HG02870 (cell line): ENCODE measurements at regions not wholly inside any gene's neighbourhood (a gene's known extent, or its start where the extent isn't known, plus 50 kb on each side); places are given as distances from the start of the nearest gene placed in this dataset.

Experiments used
- ATAC-seq: cut with Tn5 transposase; IDR thresholded peaks from one replicate; pipeline ENCODE4 v1.9.1; 2021; ENCODE audit warnings: mild to moderate bottlenecking, moderate library complexity; ENCODE audit not compliant: unreplicated experiment

DNA sequence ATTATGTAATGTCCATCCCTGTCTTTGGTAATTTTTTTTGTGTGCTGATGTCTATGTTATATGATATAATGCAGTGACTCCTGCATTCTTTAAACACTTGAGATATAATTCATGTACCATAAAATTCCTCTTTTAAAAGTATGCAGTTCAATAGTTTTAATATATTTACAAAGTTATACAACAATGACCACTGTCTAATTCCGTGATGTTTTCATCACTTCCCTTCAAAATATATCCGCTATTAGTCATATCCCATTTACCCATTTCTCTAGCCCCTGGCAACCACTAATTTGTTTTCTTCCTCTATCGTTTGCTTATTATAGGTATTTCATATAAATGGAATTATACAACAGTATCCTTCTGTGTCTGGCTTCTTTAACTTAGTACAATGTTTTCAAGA lies 64.9 kb upstream of the SUCLG2 start:
- ATAC-seq, result no peak

DNA sequence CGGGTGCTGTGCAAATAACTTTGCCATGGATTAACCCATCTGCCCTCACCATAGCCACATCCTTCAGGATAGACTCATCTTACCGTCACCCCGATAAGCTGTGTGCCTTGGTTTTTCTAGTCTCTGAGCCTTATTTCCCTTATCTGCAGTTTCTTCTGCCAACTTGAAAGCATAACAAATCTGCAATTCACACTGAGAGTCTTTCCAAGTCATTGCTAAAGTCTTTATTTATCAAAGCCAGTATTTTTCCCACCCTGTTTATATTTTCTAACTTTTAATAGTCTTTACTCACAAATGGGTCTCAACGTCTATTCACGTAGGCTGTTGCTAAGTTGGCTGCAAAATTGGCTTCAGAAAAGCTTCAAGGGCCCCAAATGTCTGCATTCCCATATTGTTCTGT lies 61.6 kb upstream of the SUCLG2 start:
- ATAC-seq, result no peak

DNA sequence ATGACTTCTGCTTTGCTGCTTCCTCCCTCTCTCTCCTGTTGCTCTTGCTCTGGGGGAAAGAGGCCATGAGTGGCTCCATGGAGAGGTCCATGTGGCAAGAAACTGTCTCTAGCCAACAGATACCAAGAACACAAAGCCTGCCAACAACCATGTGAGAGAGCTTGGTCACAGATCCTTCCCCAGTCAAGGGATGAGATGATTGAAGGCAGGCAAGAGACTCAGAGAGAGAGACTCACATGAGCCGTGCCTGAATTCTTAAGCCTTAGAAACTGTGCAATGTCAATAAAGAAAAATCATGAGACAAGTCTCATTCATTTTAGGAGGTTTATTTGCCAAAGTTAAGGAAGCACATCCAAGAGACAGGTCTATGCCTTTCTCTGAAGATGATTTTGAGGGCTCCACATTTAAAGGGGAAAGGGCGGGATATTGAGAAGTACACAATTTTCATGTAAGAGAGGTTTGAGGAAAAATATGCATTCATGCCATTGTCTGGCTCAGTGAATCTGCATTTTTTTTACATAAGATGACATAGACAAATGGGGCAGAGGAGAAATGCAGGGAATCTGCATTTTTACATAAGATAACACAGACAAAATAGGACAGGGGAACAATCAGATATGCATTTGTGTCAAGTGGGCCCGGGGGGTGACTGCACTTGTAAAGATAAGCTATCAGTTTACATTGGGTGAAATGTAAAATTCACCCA lies 59.5 kb upstream of the SUCLG2 start:
- no peak for ATAC-seq

DNA sequence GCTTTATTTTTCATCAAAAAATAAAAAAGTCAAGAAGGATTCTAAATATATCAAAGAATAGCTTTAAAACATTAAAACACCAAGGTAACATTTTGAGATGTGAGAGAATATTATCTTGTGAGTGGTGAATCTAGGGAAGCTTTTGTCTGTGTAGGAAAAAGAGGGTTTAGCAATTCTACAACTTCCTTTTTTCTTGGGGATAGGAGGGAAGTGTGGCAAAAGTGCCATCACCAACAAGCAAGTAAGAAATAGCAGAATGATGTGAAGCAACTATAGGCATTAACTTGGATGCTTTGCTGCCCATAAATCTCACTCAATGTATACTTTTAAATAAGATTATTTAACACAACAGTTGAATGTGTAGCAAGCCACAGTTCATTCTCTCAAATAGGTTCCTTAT lies 57.8 kb upstream of the SUCLG2 start:
- no peak for ATAC-seq

DNA sequence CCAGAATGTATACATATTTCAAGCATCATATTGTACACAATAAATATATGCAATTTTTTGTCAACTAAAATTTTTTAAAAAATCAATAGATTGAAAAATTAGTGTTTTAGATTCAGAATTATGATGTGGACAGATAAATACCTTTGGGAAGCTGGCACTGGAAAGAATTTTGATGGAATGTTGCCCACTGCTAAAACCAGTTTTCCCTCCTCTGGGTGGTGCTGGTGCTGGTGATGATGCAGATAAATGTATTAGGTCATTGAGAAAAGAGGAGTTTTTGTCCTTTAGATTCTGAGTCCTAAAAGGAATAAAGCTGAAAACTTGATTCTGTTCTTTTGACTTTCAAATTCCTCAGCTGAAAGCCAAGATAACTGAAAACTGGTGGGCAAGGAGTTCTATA lies 56.0 kb upstream of the SUCLG2 start:
- ATAC-seq, result no peak

DNA sequence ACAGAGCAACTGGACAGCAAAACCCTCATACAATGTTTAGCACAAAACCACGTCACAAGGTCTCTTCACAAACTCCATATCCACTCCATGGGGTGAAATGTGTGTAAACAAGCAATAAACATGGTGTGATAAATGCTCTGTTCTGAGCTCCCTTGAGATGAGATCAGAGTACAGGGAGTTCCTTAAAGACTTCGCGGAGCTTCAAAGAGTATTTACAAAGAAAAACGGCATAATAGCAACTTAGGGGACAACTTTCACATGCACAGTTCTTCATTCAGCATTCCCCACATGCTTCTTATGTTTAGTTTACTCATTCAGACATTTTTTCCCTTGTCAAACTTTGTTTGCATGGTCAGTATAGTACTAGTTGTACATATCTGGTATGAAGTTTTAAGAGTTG lies 52.5 kb upstream of the SUCLG2 start:
- ATAC-seq, result no peak

DNA sequence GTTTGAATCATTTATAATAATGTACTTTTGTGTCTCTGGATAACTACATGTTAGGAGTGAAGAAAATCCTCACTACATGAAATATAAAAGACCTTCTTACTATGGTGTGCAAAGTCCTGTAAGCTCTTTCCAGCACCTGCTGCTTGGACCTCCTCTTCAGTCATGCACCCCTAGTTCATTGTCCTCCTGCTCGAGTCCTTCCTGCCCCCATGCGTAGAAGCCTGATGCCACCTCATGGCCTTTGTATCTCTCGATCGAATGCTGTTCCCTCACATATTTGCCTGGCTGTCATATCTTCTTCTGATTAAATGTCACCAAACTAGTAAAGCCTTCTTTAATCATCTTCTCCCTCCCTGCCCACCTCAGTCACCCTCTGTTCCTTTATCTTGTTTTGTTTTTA lies 49.9 kb upstream of the SUCLG2 start:
- no peak for ATAC-seq
